PC-3 (cell line): ENCODE measurements at regions not wholly inside any gene's neighbourhood (a gene's known extent, or its start where the extent isn't known, plus 50 kb on each side); places are given as distances from the start of the nearest gene placed in this dataset.
A peak's percentile ranks its signal among the peaks of the same experiment; 100 is the strongest.

Experiments used
- EZH2 ChIP-seq: fragments of 300-600 bp; sonication (generic); IDR thresholded peaks from one replicate; pipeline ENCODE4 v1.6.1; 2017; ENCODE audit warnings: antibody characterized with exemption, mild to moderate bottlenecking, low read length; ENCODE audit not compliant: unreplicated experiment
- TF ChIP-seq, protein P1 (sequence below): fragments of 300-600 bp; sonication (generic); conservative IDR thresholded peaks from 2 replicates; pipeline ENCODE4 v1.5.1; 2017; ENCODE audit warnings: antibody characterized with exemption, low read depth, mild to moderate bottlenecking, low read length

DNA sequence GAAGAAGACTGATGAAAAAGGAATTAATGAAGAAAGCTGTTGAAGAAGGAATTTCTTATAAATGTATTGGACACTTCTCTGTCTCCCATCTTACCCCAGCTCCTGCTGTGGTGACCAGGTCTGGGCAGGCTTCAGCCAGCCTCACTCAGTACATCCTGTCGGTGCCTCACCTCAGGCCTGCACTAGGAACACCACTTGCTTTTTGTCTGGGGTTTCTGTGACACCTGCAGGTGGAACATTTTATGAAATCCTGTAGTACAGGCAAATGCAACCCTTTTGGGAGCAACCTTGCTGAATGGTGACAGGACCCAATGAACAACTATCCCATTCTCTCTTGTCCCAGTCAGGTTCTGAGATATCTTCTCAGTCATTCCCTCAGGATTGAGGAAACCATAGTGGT is 129.7 kb downstream of the PRDM13 start:
- TF ChIP-seq, protein P1, sequence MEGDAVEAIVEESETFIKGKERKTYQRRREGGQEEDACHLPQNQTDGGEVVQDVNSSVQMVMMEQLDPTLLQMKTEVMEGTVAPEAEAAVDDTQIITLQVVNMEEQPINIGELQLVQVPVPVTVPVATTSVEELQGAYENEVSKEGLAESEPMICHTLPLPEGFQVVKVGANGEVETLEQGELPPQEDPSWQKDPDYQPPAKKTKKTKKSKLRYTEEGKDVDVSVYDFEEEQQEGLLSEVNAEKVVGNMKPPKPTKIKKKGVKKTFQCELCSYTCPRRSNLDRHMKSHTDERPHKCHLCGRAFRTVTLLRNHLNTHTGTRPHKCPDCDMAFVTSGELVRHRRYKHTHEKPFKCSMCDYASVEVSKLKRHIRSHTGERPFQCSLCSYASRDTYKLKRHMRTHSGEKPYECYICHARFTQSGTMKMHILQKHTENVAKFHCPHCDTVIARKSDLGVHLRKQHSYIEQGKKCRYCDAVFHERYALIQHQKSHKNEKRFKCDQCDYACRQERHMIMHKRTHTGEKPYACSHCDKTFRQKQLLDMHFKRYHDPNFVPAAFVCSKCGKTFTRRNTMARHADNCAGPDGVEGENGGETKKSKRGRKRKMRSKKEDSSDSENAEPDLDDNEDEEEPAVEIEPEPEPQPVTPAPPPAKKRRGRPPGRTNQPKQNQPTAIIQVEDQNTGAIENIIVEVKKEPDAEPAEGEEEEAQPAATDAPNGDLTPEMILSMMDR: 0 out of 2 replicates have a peak, but pooled peaks have one; percentile 10
- no peak for TF ChIP-seq EZH2
